ENCODE measurements at regions not wholly inside any gene's neighbourhood (a gene's known extent, or its start where the extent isn't known, plus 50 kb on each side); places are given as distances from the start of the nearest gene placed in this dataset.
"Not testable (repeated sequence)": the region's sequence is repeated elsewhere in the genome, so short reads cannot be mapped to it uniquely, and the experiment has no call there.

DNA sequence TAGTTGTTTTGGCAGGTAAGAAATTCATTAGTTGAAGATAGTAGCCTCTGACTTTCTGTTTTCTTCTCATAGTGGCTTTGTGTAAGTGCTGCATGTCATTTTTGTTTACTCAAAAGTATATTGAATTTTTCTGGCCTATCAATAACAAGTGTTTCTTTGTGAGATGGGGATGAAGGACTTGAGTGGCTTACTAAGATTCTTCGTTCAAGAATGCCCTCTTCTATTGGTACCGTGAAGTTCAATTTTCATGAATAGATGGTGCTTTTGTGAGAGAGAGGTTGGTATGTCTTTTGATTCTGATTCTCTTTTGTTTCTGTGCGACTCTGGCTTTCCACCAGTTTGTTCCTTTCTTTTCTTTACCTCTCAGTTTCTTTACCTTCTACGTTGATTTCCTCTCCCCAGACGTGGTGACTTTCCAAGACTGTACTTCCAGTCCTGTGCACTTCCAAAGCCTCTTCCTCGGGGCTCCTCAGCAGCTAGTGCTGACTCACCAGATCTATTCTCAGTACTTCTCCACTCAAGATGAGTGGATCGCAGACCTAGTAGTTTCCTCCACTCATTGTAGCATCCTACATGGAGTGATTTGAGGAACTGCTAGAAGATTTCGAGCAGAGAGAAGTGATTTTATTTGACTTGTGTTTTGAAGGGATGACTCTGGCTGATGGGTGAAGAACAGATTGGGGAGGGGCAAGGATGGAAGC lies 82.0 kb upstream of the EPHB3 start:
- DNase-seq: no peak

DNA sequence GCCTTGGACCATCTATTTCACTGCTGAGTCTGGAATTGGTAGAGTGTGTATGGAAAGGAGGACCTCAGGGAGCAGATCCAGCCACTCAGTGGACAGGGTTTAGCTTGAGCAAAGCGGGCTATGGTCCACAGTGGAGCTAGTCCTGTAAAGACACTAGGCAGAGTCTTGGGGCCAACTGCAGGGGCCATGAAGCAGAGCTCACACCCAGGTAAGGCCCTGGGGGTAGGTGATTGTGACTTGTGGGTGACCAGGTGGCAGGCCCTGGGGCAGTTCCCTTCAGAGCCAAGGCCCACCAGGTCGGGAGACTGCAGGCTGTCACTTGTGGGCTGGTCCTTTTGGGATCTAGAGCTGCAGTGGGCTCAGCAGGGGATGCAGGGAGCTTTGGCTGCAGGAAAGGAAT lies 80.8 kb upstream of the EPHB3 start:
- no peak for DNase-seq

DNA sequence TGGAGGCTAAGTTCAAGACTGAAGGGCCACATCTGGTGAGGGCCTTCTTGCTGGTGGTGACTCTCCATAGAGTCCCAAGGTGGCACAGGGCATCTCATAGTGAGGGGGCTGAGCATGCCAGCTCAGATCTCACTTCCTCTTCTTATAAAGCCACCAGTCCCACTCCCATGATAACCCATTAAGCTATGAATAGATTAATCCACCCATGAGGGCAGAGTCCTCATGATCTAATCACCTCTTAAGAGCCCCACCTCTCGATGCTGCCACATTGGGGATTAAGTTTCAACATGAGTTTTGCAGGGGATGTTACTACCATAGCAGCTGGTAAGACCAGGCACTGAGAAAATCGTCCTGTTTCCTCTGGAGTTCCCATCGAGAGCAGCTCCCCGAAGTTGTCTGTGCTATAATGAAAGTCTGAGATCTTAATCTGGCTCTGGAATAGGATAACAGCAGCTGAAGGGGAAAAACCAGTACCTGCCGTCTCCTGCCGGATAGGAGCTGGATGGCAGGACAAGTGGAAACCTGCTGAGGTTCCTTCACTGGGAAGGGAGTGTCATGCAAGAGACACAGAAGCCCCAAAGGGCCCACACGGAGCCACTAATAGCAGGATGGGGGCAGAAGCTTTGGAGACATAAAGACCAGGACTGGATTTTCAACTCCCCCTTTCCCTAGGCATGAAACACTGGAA lies 79.5 kb upstream of the EPHB3 start:
- no peak for DNase-seq

DNA sequence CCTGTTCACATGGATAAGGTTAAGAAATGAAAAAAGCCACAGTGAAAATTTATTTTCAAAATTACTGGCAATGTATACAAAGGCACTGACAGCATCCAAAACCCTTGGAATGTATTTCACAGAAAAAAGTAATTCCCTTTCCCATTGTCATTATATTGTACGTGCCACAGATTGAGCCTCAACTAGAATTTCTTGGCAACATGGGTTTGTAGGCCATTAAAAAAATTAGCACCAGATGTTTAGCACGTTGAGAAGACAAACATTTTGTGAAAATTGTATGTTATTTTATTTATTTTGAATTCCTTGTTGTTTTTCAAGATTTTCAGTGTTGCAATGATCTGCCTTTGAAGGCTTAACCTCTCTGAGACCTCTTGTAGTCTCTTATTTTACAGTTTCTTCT lies 76.3 kb upstream of the EPHB3 start:
- DNase-seq: no peak

DNA sequence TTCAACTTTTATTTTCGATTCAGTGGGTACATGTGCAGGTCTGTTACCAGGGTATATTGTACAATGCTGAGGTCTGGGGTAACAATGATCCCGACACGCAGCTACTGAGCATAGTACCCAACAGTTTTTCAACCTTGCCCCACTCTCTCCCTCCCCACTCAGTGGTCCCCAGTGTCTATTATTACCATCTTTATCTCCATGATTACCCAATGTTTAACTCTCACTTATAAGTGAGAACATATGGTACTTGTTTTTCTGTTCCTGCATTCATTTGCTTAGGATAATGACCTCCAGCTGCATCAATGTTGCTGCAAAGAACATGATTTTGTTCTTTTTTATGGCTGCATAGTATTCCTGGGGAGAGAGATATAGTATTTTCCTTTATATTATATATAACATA lies 75.7 kb upstream of the EPHB3 start:
- DNase-seq: no peak

DNA sequence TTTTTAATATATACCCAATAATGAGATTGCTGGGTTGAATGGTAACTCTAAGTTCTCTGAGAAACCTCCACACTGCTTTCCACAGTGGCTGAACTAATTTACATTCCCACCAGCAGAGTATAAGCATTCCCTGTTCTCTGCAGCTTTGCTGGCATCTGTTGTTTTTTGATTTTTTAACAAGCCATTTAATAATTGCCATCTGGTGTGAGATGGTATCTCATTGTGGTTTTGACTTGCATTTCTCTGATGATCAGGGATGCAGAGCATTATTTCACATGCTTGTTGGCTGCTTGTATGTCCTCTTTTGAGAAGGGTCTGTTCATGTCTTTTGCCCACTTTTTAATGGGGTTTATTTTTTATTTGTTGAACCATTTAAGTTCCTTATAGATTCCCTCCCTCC lies 75.0 kb upstream of the EPHB3 start:
- no peak for DNase-seq

DNA sequence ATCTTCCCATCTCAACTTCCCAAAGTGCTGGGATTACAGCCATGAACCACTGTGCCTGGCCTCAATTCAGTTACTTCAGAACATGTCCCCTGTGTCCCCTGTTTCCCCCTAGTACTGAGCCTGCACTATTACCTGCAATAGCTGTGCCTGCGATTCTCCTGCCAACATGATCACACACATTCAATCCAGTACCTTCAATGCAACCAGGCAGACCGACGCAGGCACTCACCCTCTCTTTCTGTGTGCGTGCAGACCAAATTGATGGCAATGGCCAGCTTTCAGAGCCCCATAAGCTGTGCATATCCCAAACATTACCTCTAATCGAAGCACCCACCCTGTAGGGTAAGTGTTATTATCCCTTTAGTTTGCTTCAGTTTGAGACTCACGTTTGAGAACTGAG lies 73.0 kb upstream of the EPHB3 start:
- DNase-seq: no peak

DNA sequence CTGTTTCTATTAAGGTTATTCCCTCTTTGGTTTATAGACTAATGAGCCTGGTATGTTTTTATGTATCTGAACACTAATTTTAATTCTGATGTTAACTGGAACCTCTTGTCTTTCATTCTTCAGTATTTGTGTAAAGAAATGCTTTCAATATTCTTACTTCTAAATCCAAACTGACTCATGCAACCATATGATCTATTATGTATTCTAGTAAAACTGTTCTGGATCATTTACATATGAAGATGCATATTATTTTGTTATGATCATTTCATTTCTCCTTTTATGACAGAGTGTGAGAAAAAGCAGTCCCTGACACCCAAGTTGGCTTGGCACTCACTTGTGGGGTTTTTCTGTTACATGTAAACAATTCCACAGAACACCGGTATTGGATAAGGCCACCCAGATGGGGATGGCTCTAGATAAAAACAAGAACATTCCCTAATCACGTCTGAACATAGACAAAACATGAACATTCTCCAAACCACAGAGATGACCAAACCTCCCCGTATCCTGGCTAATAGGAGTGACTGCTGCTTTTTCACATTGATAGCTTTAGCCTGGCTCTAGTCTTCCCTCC lies 72.2 kb upstream of the EPHB3 start:
- DNase-seq: no peak

DNA sequence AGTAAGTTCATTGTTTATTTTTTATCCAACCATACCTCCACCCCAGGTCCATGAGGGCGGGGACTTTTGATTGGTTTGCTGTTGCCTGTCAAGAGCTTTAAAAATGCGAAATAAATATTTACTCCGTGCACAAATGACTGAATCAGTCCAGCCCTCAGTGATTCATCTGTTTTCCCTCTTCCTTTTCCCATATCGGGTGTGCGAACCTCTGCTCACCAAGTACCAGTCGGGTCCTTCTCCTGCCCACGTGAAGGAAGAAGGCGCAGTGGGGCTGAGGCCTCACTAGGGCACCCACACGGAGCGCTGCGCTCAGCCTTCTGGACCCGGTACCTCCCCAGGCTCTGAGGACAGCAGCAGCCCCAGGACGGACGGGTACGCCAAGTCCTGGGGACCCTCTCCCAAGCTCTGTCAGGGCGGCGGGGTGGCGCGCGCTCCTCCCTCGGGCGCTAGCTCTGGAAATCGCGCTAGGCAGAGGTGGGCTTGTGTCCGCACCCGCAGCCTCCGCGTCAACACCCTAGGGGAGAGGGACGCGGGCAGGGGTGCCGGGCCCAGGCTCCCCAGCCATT lies 70.5 kb upstream of the EPHB3 start:
- DNase-seq: no peak

DNA sequence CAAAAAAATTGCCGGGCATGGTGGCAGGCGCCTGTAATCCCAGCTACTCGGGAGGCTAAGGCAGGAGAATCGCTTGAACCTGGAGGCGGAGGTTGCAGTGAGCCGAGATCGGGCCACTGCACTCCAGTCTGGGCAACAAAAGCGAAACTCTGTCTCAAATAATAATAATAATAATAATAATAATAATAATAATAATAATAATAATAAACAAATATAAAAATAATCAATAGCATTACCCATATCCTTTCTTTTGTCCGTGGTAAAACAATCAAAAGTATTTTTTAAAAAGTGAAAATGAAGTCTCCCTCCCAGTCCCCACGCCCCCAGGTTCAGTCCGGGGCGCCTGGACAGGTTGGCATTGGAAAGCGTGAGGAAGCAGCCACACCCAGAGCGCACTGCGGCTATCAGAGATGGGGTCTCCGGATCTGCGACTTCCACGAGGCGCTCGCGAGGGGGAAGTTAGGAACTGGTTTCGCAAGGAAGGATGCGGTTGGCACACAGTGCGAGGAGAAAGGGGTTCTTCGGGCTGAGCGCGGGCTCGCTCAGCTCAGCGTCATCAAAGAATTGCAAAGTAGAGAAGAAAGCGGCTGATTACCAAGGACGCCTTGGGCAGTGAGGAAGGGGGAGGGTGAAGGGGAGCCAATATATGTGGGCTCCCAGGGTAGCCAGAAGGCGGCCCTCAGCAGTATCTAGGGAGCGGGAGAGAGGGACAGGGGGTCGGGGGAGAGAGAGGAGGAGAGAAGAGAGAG lies 69.5 kb upstream of the EPHB3 start:
- no peak for DNase-seq

DNA sequence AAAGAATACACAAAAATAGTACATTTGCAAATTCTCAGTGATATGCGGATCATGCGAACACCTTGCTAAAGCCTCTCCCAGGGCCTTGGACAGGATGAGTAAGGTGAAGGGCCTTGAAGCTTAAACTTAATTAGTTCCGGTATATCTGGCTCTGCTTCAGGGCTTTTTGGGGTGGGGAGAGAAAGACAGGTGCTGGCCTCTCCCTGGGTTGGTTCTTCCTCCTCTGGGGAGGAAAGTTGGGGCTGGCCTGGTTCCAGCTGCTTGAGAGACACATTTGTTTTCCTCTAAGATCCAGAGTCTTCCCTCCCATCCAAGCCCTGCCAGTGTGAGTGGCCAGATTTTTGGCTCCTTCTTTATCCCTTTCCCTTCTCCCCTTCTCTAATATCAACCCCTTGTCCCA lies 64.7 kb upstream of the EPHB3 start:
- no peak for DNase-seq

DNA sequence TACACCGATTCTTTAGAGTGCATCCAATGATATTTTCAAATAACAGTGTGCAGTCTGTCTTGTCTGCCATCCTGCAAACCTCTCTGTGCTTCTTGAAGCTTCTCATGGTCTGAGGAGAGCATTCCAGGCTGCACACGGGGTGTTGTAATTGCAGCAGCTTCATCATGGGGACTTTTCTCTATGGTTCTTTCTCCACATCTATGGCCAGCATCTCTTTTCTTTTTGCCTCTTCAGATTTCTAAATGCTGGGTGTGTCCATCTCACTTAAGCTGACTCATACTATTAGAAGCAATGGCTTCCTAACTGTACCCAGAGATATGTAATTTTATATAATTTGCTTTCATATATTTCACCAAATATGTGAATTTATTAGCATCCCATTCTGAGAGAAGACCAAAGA lies 63.8 kb upstream of the EPHB3 start:
- DNase-seq: no peak

DNA sequence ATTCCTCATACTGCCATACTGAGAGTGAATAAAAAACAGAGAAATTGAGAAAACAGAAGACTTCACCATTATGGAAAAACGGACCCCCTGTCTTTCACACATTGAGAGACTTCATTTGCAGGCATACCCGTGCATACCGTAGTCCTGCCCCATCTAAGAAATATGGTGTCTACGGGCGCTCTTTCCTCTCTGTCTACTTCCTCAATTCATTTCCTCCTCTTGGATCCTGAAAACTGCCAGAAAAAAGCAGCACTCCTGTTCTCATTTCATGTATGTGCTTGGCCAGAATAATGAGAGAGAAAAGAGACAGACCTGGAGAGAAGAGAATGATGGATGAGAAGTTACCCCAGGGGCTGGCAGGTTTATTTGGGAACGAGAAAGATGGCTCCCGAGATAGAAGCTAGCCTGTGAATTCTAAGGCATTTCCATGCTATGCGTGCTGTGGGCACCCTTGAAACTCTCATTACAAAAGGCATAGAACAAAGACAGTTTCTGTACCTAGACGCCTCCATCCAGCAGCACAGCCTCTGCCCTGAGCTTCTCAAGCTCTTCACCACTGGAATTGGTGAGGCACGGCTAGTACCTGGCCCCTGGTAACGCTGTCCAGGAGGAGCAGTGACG lies 62.5 kb upstream of the EPHB3 start:
- no peak for DNase-seq

DNA sequence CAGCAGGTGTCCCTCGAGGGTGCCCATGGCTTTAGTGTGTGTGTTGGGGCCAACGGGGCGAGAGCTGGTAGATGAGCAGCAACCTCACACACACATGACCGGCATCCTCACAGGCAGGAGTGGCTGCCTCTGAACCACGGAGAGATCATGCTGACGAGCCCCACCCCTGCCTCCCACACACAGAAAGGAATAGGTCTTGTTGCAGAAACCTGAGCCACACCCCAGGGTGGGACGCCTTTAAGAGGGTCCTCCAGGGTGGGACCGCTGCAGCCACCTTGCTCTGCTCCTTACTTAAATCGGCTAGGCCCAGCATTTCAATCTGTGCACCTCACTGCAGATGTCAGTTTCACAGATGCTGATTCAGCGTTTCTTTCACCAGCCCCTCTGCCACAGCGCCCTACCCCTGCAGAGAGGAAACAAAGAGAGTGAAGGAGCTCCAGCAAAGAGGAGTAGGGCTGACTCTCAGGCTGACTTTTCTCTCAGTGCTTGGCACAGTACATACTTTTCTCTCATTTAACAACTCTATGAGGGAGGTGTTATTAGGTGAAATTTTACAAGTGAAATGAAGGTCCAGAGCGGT lies 61.2 kb upstream of the EPHB3 start:
- DNase-seq: no peak

DNA sequence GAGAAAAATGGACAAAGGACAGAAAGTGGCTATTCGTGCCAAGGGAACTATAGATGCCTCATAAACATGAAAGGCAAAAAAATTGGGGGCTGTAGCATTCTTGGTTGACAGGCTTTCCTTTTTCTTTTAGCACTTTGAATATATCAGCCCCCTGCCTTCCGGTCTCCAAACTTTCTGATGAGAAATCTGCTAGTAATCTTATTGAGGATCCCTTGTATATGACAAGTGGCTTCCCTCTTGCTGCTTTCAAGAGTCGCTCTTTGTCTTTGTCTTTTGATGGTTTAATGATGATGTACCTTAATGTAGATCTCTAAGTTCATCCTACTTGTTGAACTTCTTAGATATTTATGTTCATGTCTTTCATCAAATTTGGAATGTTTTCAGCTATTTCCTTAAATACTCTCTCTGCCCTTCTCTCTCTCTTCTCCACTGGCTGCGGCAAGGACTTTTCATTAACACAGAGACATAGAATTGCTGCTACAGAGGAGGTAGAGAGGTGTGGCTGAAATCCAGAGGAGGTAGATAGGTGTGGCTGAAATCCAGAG lies 59.4 kb upstream of the EPHB3 start:
- no peak for DNase-seq

DNA sequence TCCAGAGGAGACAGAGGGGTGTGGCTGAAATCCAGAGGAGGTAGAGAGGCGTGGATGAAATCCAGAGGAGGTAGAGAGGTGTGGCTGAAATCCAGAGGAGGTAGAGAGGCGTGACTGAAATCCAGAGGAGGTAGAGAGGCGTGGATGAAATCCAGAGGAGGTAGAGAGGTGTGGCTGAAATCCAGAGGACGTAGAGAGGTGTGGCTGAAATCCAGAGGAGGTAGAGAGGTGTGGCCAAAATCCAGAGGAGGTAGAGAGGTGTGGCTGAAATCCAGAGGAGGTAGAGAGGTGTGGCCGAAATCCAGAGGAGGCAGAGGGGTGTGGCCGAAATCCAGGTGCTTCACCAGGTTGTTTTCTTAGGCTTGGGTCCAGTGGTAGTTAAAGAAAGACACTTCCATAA lies 58.7 kb upstream of the EPHB3 start:
- DNase-seq: not testable (repeated sequence)

DNA sequence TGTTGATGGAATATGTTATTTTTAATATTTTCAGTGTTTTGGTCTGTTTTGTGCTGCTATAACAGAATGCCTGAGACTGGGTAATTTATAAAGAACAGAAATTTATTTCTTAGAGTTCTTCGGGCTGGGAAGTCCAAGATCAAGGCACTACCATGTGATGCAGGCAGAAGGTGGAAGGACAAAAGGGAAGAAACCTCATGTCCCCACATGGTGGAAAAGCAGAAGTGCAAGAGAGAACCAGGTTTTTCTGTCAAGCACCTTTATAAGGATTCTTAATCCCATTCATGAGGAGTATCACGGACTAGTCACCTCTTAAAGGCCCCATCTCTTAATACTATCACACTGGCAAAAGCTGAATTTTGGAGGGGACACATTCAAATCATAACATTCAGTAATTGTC lies 57.9 kb upstream of the EPHB3 start:
- DNase-seq: no peak

DNA sequence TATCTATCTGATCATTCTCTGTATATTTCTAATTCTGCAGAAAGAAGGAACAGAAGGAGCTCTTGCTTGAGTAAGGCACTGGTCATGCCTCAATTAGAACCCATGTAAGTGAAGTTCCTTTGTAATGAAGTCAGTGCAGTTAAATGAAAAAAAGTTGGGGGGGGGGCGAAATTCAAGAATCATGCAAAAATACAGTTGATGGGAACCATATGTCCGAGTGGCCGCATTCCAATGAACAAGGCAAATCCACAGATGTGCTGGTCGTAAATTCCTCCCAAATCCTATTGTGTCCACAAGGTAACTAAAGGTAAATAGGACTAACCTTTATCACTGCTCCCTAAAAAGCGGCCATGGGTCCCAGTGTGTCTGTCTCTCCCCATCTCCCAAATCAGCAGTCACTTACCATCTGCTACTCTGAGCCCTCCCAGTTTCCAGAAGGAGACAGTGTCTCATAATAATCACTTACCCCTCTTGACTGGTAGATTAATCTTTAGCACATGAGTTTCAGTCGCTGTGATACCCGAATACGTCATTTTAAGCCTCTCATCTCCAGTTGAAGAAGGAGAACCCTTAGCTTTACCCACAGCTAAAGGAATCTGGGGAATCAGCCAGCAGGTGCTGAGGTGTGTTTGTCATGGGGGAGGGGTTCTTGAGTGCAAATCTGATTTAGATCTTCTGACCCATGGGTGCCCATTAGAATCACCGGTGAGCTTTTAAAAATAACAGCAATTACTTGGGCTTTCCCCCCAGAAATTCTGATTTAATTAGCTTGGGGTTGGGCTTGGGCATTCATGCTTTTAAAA lies 56.3 kb upstream of the EPHB3 start:
- no peak for DNase-seq

DNA sequence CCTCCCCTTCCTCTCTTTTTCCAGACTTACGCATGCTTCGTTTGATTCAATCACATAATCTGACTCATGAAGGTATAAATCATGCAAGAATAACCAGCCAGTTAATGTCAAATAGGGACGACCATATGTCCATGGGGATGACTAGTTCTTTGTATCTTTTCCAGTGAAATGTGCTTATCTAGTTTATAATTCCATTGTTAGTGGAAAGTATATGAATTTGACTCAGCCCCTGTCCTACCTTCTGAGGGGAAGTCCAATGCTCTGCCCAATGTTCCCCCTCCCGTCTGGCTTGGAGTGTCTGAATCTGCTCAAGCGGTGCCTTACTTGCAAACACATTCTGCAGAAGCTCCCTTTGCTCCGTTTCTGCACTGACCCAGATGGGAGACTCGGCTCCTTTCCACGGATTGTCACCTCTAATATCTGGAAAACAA lies 55.0 kb upstream of the EPHB3 start:
- DNase-seq: no peak

DNA sequence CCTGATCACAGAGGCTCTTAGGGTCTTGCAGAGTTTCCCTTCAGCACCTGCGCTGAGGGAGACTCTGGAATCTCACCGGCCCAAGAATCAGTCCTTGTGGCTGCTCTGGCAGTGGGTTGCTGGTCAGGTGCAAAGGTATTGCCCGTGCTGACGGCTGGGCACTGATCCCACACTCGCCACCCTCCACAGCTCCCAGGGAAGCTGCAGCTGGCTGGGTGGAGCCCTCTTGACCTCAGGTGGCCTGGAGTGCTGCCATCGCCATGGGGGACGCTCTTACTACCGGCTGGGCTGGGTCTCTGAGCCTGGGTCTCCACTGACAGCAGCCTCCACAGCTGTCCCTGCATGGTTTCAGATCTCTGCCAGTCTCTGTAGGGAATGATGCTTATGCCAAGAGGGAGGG lies 52.6 kb upstream of the EPHB3 start:
- DNase-seq: no peak

DNA sequence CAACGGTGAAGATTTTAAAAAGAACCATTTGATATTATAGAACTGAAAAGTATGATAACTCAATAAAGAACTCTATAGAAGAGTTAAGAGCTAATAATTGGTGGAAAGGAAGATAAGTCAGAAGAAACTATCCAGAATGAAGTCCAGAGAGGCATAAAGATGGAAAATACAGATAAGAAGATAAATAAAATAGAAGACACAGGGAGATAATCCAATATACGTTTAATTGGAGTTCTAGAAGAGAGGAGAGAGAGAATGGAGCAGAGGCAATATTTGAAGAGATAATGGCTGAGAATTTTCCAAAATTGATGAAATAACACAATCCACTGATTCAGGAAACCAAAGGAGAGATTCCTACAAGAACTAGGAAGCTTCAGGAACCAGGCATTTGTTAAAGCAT lies 49.8 kb upstream of the EPHB3 start:
- no peak for DNase-seq

All from SW 1271 (cell line).